ENCODE measurements at regions not wholly inside any gene's neighbourhood (a gene's known extent, or its start where the extent isn't known, plus 50 kb on each side); places are given as distances from the start of the nearest gene placed in this dataset.
"Not testable (repeated sequence)": the region's sequence is repeated elsewhere in the genome, so short reads cannot be mapped to it uniquely, and the experiment has no call there.

- no peak for DNase-seq
These were observed 160.2 kb downstream of the TOX3 start for GRCh38 chr16:52386694-52387093.

GRCh38 chr16:52384378-52384777 lies 162.6 kb downstream of the TOX3 start:
- no peak for DNase-seq

GRCh38 chr16:52383640-52384292 lies 163.2 kb downstream of the TOX3 start:
- DNase-seq: no peak

GRCh38 chr16:52383119-52383518 lies 163.8 kb downstream of the TOX3 start:
- no peak for DNase-seq

GRCh38 chr16:52379551-52379950 lies 167.4 kb downstream of the TOX3 start:
- no peak for DNase-seq

- DNase-seq: no peak
These were observed 170.2 kb downstream of the TOX3 start for GRCh38 chr16:52376676-52377280.

- no peak for DNase-seq
These were observed 174.6 kb downstream of the TOX3 start for GRCh38 chr16:52372313-52372712.

- no peak for DNase-seq
These were observed 178.1 kb downstream of the TOX3 start for GRCh38 chr16:52368859-52369258.

- no peak for DNase-seq
These were observed 179.1 kb downstream of the TOX3 start for GRCh38 chr16:52367821-52368220.

- no peak for DNase-seq
These were observed 180.0 kb downstream of the TOX3 start for GRCh38 chr16:52366983-52367382.

- DNase-seq: no peak
These were observed 182.4 kb downstream of the TOX3 start for GRCh38 chr16:52364500-52364899.

GRCh38 chr16:52363082-52363481 lies 183.9 kb downstream of the TOX3 start:
- DNase-seq: no peak

GRCh38 chr16:52357711-52358110 lies 189.2 kb downstream of the TOX3 start:
- DNase-seq: no peak

GRCh38 chr16:52353249-52353648 lies 193.7 kb downstream of the TOX3 start:
- no peak for DNase-seq

GRCh38 chr16:52351451-52351850 lies 195.5 kb downstream of the TOX3 start:
- no peak for DNase-seq

GRCh38 chr16:52350031-52350642 lies 196.8 kb downstream of the TOX3 start:
- DNase-seq: no peak

- no peak for DNase-seq
These were observed 200.2 kb downstream of the TOX3 start for GRCh38 chr16:52346709-52347108.

GRCh38 chr16:52333673-52334072 lies 213.3 kb downstream of the TOX3 start:
- DNase-seq: not testable (repeated sequence)

- no peak for DNase-seq
These were observed 226.0 kb downstream of the TOX3 start for GRCh38 chr16:52320930-52321439.

GRCh38 chr16:52318302-52319009 lies 228.5 kb downstream of the TOX3 start:
- no peak for DNase-seq

- DNase-seq: no peak
These were observed 230.7 kb downstream of the TOX3 start for GRCh38 chr16:52316241-52316640.

GRCh38 chr16:52312716-52313115 lies 234.2 kb downstream of the TOX3 start:
- DNase-seq: no peak

Measured in NCI-H526 treated with DMSO at 0.1 percent for 48 hours (cell line).